ENCODE measurements at regions not wholly inside any gene's neighbourhood (a gene's known extent, or its start where the extent isn't known, plus 50 kb on each side); places are given as distances from the start of the nearest gene placed in this dataset.

DNA sequence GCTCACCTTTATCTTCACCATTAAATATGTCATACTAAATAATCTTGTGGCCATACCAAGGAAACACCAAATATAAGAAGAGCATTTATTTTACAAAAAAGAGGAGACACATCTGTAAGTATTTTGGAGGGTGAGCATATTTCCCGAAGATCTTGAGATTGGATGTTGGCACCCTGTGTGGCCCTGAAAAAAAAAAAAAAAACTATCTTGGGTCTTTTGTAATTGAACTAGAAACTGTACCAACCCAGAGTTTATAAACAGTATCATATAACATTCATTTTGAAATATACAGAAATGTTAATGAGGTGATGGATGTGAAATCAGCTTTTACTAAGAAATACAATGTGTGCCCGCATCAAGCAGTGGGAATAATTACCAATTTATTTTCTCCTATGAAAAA, 104.0 kb upstream of the FRMD6 start:
- TF ChIP-seq POLR2AphosphoS5 (IDR thresholded peaks at IDR 0.05; ENCODE audit: low read depth, low read length) (no peak), TAF1 (IDR thresholded peaks at IDR 0.05; ENCODE audit: borderline replicate concordance, low read depth, low read length) (no peak), POLR2A (IDR thresholded peaks at IDR 0.05; ENCODE audit: low read depth, low read length) (no peak)
